ENCODE measurements at regions not wholly inside any gene's neighbourhood (a gene's known extent, or its start where the extent isn't known, plus 50 kb on each side); places are given as distances from the start of the nearest gene placed in this dataset.

GRCh38 chr11:135023499-135023898, 611.5 kb upstream of the B3GAT1 start:
- TF ChIP-seq SPI1 (IDR thresholded peaks at IDR 0.05; ENCODE audit: borderline replicate concordance, low read depth, low read length) (no peak), ZFP30 (CRISPR knock-in tag; IDR thresholded peaks at IDR 0.05; ENCODE audit: borderline replicate concordance) (no peak), SMAD1 (IDR thresholded peaks at IDR 0.05; ENCODE audit: low read depth, low read length, partially characterized antibody) (no peak), ESRRA (IDR thresholded peaks at IDR 0.05; ENCODE audit: borderline replicate concordance, low read depth) (no peak), TAF1 (IDR thresholded peaks at IDR 0.05; ENCODE audit: control insufficient read depth, extremely low read depth, insufficient read depth, low read length, severe bottlenecking) (no peak), EGR1 (conservative IDR thresholded peaks at IDR 0.05) (no peak)
- TF ChIP-seq, protein P1, sequence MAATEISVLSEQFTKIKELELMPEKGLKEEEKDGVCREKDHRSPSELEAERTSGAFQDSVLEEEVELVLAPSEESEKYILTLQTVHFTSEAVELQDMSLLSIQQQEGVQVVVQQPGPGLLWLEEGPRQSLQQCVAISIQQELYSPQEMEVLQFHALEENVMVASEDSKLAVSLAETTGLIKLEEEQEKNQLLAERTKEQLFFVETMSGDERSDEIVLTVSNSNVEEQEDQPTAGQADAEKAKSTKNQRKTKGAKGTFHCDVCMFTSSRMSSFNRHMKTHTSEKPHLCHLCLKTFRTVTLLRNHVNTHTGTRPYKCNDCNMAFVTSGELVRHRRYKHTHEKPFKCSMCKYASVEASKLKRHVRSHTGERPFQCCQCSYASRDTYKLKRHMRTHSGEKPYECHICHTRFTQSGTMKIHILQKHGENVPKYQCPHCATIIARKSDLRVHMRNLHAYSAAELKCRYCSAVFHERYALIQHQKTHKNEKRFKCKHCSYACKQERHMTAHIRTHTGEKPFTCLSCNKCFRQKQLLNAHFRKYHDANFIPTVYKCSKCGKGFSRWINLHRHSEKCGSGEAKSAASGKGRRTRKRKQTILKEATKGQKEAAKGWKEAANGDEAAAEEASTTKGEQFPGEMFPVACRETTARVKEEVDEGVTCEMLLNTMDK (IDR thresholded peaks at IDR 0.05; ENCODE audit: borderline replicate concordance, insufficient read depth, low read depth, low read length, poor library complexity, severe bottlenecking), result no peak
- TF ChIP-seq, protein P2, sequence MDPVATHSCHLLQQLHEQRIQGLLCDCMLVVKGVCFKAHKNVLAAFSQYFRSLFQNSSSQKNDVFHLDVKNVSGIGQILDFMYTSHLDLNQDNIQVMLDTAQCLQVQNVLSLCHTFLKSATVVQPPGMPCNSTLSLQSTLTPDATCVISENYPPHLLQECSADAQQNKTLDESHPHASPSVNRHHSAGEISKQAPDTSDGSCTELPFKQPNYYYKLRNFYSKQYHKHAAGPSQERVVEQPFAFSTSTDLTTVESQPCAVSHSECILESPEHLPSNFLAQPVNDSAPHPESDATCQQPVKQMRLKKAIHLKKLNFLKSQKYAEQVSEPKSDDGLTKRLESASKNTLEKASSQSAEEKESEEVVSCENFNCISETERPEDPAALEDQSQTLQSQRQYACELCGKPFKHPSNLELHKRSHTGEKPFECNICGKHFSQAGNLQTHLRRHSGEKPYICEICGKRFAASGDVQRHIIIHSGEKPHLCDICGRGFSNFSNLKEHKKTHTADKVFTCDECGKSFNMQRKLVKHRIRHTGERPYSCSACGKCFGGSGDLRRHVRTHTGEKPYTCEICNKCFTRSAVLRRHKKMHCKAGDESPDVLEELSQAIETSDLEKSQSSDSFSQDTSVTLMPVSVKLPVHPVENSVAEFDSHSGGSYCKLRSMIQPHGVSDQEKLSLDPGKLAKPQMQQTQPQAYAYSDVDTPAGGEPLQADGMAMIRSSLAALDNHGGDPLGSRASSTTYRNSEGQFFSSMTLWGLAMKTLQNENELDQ (CRISPR knock-in tag; IDR thresholded peaks at IDR 0.05; ENCODE audit: borderline replicate concordance), result no peak
